Mesothelial cell of epicardium (in vitro differentiated cells): ENCODE measurements at regions not wholly inside any gene's neighbourhood (a gene's known extent, or its start where the extent isn't known, plus 50 kb on each side); places are given as distances from the start of the nearest gene placed in this dataset.

ENCODE experiments used
- DNase-seq, 2 experiments: peaks; one replicate each; pipeline ENCODE4 v3.0.0; 2021; ENCODE audit warnings: low spot score in 2 of 2; ENCODE audit not compliant: unreplicated experiment in 2 of 2
- H3K27ac Mint-ChIP-seq: 2 replicates; pipeline ENCODE4 v1.8.0; 2021; ENCODE audit warnings: mixed read lengths
- H3K27me3 Mint-ChIP-seq: 2 replicates; pipeline ENCODE4 v1.8.0; 2021; ENCODE audit warnings: low read depth, mixed read lengths
- H3K36me3 Mint-ChIP-seq: 2 replicates; pipeline ENCODE4 v1.8.0; 2021; ENCODE audit warnings: mixed read lengths
- H3K4me1 Mint-ChIP-seq: 2 replicates; pipeline ENCODE4 v1.8.0; 2021; ENCODE audit warnings: mixed read lengths
- H3K4me3 Mint-ChIP-seq: 2 replicates; pipeline ENCODE4 v1.8.0; 2021; ENCODE audit warnings: mild to moderate bottlenecking, moderate library complexity, mixed read lengths
- H3K9me3 Mint-ChIP-seq: 2 replicates; pipeline ENCODE4 v1.8.0; 2021; ENCODE audit warnings: mixed read lengths
- TF ChIP-seq, protein P1 (sequence below): fragments of 200-600 bp; sonication (generic); IDR thresholded peaks from one replicate; pipeline ENCODE4 v1.5.0; 2021; ENCODE audit warnings: antibody characterized with exemption; ENCODE audit not compliant: unreplicated experiment

DNA sequence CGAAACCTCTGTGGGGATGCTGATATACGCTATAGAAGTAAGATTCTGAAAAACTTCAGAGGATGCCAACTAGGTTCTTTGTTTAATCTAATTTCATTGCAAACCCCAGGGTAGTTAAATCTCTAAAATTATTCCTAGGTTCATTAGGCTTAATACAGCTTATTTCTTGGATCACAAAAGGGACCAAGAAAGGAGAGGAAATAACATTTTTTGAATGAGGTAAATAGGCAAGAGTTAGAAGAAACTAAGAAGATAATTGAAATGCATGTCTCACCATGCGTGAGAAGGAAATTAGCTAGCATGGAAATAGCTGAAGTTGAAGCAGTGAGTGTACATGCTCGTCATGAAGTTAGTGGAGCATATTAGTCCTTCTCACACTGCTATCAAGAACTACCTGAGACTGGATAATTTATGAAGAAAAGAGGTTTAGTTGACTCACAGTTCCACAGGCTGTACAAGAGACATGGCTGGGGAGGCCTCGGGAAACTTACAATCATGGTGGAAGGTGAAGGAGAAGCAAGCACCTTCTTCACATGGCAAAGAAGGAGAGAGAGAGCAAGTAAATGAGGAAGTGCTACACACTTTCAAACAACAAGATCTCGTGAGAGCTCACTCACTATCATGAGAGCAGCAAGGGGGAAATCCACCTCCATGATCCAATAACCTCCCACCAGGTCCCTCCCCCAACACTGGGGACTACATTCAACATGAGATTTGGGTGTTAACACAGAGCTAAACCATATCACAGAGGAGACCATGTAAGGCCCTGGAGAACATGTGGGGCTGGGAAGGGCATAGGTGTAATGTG, 125.1 kb upstream of the OSMR start:
- H3K4me1 Mint-ChIP-seq: peaks cover 10% of the 10 kb centered on the region
- TF ChIP-seq, protein P1, sequence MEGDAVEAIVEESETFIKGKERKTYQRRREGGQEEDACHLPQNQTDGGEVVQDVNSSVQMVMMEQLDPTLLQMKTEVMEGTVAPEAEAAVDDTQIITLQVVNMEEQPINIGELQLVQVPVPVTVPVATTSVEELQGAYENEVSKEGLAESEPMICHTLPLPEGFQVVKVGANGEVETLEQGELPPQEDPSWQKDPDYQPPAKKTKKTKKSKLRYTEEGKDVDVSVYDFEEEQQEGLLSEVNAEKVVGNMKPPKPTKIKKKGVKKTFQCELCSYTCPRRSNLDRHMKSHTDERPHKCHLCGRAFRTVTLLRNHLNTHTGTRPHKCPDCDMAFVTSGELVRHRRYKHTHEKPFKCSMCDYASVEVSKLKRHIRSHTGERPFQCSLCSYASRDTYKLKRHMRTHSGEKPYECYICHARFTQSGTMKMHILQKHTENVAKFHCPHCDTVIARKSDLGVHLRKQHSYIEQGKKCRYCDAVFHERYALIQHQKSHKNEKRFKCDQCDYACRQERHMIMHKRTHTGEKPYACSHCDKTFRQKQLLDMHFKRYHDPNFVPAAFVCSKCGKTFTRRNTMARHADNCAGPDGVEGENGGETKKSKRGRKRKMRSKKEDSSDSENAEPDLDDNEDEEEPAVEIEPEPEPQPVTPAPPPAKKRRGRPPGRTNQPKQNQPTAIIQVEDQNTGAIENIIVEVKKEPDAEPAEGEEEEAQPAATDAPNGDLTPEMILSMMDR: no peak
- no peak overlapping the region for H3K4me3 Mint-ChIP-seq
- no peaks in the 10 kb centered on the region for H3K9me3 Mint-ChIP-seq
- no peak overlapping the region for H3K27ac Mint-ChIP-seq
- H3K36me3 Mint-ChIP-seq: no peaks in the 10 kb centered on the region
- DNase-seq: no peak
- H3K27me3 Mint-ChIP-seq: peaks cover 2% of the 10 kb centered on the region

DNA sequence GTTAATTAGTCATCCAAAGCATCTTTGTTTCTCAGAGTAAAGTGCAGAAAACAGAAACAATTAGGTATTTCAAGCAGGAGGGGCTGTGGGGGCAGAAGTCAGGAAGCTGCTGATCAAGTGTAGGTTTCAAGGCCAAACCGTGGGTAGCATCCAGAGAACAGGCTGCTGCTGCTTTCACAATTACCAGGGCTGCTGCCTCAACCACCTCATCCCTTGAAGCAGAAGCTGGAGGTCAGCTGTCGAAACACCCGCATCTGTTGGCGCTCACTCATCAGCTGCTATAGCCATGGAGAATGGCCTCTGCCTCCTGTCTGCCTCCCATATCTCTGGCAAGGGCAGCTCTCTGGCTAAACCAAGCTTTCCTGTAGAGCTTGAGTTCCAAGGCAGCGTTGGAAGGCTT, 122.9 kb upstream of the OSMR start:
- TF ChIP-seq, protein P1: no peak
- Mint-ChIP-seq H3K4me1 (peaks cover 10% of the 10 kb centered on the region), H3K27me3 (peaks cover 2% of the 10 kb centered on the region), H3K27ac (no peak overlapping the region), H3K4me3 (no peak overlapping the region), H3K36me3 (no peaks in the 10 kb centered on the region), H3K9me3 (no peaks in the 10 kb centered on the region)
- DNase-seq: no peak

DNA sequence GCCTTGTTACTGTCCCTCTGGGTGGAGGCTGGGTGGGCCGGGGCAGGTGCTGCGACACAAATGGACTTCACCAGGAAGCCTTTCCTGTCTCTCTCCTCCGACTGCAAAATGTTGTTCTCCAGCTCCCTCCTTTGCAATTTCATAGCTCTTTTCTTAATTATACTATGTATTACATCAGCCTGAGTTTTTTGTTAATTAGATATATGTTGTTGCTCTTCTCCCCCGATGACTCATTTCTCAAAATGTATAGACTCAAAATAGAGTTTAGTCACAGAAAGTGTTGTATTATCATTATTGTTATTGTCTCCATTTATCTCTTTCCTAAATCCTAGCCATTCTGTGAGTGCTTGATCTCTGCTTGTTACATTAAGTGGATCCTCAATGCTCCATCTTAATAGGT, 122.4 kb upstream of the OSMR start:
- TF ChIP-seq, protein P1: no peak
- H3K4me1 Mint-ChIP-seq: peaks cover 14% of the 10 kb centered on the region

DNA sequence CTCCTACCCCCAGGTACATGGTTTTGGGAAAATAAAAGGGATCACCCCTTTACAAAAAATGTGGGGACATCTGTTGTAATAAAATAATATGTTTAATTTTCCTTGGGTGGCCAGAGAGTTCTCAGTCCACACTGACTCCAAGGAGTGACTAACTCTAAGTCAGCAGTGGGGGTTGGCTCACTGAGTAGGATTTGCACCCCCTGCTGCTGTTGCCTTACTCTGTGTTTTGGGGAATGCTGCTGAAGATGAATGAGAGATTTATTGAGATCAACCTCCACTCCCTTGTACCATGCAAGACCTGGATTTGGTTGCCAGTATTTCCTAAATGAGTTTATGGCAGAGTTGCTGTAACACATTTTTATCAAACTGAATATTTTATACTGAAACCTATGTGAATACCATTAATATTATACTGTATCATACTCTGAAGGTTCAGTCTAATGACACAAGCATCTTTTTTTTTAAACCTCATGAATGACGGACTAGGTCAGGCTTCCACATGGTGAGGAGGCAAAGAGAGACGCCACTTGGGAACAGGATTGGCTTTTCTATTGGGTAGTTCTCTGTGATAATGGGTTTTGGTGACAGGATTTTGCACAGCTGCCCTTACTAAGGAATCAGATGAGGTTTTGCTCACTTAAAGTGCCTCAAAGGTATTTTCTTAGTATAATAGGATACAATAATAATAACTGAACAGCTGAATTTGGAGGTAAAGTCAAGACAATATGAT, 121.3 kb upstream of the OSMR start:
- no peak for DNase-seq
- Mint-ChIP-seq H3K9me3 (no peaks in the 10 kb centered on the region), H3K4me1 (peaks cover 8% of the 10 kb centered on the region), H3K27ac (no peak overlapping the region), H3K27me3 (peaks cover 2% of the 10 kb centered on the region), H3K4me3 (no peak overlapping the region), H3K36me3 (no peaks in the 10 kb centered on the region)
- TF ChIP-seq, protein P1: no peak

More for the DNA sequence above, 122.4 kb upstream of the OSMR start:
- no peaks in the 10 kb centered on the region for H3K36me3 Mint-ChIP-seq
- no peak overlapping the region for H3K27ac Mint-ChIP-seq
- no peaks in the 10 kb centered on the region for H3K9me3 Mint-ChIP-seq
- peaks cover 2% of the 10 kb centered on the region for H3K27me3 Mint-ChIP-seq
- no peak overlapping the region for H3K4me3 Mint-ChIP-seq
- DNase-seq: no peak

DNA sequence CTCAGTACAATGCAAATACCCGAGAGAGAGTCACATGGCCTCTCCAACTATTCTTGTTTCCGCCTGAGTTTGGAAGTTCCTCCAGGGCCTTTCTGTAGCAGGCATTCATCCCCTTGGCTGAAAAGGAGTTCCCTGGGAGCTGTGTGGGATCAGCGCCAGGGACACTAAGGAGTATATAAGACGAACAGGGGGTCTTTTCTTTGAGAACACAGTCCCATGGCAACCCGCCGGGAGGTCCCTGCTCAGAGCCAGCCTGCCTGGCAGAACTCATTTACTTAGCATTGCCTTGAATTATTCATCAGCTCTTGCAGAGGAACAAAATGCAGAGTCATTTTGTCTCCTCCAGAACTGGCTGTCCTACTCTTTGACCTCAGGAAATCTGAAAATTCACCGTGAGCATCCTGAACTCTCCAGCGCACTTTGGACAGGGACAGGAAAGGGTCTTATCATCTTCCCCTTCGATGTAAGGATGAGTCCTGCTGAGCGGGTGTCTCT, 120.4 kb upstream of the OSMR start:
- Mint-ChIP-seq H3K36me3 (no peaks in the 10 kb centered on the region), H3K27ac (no peak overlapping the region), H3K9me3 (no peaks in the 10 kb centered on the region), H3K4me3 (no peak overlapping the region), H3K4me1 (peaks cover 8% of the 10 kb centered on the region), H3K27me3 (no peaks in the 10 kb centered on the region)
- DNase-seq: no peak
- TF ChIP-seq, protein P1: no peak
